NCI-H1048 (cell line): ENCODE measurements at regions not wholly inside any gene's neighbourhood (a gene's known extent, or its start where the extent isn't known, plus 50 kb on each side); places are given as distances from the start of the nearest gene placed in this dataset.

Source experiments
- DNase-seq: peaks from one replicate; lab custom pipeline; 2025; lab: John Stamatoyannopoulos, UW

GRCh38 chr15:31456354-31457060 is 129.9 kb downstream of the KLF13 start:
- DNase-seq, result no peak

- no peak for DNase-seq
Observed at GRCh38 chr15:31457161-31457560, 130.5 kb downstream of the KLF13 start.

- DNase-seq, result no peak
Observed at GRCh38 chr15:31457631-31458526, 131.2 kb downstream of the KLF13 start.

GRCh38 chr15:31458596-31459399 is 132.2 kb downstream of the KLF13 start:
- DNase-seq, result no peak

GRCh38 chr15:31459400-31459748 is 132.7 kb downstream of the KLF13 start:
- DNase-seq, result no peak

DNA sequence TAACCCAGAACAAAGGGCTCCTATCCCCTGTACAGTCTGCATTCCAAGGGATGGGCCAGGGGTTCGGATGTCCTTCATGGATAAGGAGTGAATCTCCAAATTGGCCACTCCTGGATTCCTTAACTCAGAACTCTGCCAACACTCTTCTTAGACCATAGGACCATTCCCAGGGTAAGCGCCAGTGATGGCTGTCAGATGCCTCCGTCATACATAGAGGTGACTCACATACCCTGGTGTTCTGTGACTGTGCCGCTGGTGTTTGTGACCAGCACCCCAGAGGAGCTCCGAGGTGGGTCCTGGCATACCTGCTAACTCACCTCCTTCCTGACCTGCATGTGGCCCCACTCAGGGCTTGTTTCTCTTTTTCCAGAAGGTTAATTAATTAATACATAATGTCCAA is 134.7 kb downstream of the KLF13 start:
- DNase-seq, result no peak

GRCh38 chr15:31461911-31462480 is 135.4 kb downstream of the KLF13 start:
- DNase-seq, result no peak

DNA sequence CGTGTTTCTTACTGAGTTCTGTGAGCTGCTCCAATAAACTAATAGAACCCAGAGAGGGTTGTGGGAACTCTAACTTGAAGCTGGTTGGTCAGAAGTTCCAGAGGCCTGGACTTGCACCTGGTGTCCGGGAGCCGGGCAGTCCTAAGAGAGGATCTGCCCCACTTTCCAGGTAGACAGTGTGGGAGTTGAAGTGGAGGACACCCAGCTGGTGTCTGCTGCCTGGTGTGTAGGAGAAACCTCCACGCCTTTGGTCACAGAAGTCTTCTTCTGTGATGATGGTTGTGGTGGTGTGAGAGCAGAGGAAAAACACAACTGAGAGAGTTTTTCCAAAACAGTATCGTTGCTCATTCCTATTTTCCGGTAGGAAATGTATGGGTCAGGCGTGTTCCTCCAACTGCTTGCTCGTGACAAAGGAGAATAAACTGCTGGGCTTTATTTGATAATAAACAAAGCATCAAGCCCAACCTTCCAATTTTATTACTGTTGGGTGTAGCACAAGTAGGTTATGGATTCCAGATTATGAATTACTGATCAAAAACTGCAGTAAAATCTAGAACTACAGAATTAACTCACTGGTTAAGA is 137.0 kb downstream of the KLF13 start:
- DNase-seq, result no peak

- no peak for DNase-seq
Observed at GRCh38 chr15:31464216-31465082, 137.8 kb downstream of the KLF13 start.

GRCh38 chr15:31465083-31465955 is 138.7 kb downstream of the KLF13 start:
- no peak for DNase-seq

DNA sequence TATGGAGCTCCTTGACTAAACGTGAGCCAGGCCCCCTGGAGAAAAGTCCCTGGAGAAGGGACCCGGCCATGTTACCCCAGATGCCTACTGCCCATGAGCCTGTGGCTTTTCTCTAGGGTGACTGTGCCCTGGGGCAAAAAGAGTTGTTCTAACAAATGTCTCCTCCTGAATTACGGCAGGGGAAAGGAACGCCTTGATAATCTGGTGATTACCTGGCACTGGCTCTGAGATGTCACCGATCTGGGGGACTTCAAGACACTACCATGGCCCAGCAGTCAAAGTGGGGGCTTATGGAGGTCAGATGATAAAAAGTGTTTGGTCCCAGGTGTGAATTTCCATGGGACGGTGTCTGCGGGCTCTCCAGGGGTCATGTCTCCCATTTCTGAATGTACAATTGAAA is 140.7 kb downstream of the KLF13 start:
- no peak for DNase-seq

DNA sequence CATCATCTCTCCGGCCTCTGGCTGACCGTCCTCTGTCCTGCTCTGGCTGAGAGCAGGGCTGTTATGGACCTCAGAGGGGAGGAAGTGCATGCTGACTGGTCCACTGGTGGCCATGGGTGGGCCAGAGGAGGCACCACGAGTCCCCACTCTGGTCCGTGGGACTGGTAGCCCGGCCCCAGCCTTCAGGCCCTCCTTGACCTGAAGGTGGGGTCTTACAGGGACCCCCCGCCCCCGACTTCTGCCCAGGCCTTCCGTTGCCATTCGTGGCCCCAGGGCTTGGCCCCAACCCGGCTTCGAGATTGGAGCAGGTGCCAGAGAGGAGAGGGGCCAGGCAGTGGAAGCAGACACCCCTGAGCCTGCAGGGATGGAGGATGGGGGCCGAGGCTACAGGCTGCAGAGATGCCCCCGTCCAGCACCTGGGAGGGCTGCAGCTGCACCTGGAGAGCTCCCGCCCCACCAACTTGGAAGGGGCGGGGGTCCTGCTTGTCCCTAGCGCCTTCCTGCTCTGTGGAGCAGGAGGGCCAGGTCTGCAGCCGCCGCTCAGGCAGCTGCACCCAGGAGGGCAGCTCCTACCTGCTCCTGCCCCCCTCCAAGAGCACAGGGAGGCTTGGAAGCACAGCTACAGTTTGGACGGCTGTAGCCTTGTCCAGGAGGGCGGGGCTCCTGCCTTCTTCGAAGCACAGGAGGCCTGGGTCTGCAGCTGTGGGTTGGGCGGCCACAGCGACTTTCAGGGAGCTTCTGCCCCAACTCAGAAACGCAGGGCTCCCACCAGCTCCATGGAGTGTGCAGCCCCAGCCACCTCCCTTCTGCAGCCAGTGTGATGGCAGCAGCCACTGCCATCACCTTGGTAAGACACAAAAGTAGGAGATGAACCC is 142.5 kb downstream of the KLF13 start:
- no peak for DNase-seq

DNA sequence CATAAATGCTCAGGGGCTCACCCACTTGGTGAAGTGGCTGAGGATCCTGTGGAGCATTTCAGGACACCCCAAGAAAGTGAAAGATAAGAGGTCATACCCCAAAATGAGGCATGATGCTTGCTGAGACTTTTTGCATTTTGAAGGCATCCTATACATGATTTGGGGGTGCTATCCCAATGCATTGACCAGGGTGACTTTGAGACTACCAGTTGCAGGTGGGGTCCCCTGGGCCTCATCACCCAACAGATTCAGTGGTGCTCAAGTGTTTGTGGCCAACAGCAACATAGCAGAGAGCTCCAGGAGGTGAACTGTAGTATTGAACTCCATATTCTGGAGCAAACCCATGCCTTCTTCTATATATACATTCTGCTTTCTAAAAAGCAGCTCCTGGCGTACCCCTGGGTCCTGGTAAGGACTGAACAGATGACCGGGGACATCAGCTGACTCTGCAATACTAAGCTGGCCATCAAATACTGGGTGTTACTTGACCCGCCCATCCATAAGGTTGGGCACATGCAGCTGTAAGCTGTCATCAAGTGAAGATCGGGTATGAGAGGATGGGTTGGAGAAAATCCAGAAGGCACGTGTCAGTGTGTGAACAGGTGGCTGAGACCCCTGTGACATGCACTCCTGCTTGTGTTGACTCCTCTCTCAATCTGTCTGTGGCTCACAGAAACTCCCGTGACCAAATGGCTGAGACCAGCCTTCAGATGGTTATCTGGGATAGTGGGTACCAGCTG is 143.3 kb downstream of the KLF13 start:
- no peak for DNase-seq

DNA sequence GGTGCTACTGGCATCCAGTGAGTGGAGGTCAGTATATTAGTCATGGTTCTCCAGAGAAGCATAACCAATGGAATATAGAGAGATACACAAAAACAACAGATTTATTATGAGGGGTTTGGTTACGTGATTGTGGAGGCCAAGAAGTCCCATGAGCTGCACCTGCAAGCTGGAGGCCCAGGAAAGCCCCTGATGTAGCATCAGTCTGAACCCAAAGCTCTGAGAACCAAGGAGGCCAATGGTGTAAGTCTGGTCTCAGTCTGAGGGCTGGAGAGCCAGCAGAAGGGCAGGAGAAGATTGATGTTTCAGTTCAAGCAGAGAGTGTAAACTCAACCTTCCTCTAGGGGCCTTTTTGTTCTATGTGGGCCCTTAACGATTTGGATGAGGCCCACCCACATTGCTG is 144.1 kb downstream of the KLF13 start:
- no peak for DNase-seq

- DNase-seq, result no peak
Observed at GRCh38 chr15:31471731-31472430, 145.2 kb downstream of the KLF13 start.

DNA sequence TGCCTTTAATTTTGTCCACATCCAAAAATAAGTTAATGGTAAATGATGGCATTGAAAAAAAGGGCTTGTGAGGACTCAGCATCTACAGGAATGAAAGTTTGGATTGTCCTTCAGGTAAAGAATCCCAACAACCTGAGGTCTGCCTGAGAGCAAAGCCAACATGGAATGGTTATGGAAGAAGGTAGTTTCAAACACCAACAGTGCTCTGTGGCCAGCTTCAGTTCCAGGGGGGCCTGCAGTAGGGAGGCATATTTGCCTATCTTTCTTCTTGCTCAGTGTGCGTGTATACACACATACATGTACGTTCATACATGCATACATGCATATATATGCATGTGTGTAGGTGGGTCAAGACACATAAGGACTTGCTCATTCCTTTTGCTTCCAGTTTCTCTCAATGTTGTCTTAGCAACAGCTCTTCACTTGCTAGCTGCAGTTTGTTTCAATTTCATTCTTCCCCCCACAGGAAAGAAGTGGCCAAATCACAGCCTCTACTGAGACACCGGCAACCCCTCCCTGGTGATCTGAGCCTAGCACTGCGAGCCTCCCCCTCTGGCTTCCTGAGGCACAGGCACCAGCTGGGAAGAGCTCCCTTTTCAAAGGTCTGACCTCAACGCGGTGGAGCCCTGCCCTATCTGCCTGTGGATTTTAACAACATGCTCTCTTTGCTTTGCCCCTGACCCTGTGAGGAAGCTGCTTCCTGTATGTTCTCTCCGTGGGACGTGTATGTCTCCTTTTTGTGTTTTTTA is 146.2 kb downstream of the KLF13 start:
- DNase-seq, result no peak
